Mucosa of descending colon (tissue), 3 donors: ENCODE measurements at regions not wholly inside any gene's neighbourhood (a gene's known extent, or its start where the extent isn't known, plus 50 kb on each side); places are given as distances from the start of the nearest gene placed in this dataset.
A peak's percentile ranks its signal among the peaks of the same experiment; 100 is the strongest.
"Not testable (repeated sequence)": the region's sequence is repeated elsewhere in the genome, so short reads cannot be mapped to it uniquely, and the experiment has no call there.

ENCODE experiments used
- ATAC-seq: fragments of 200-7000 bp; cut with Tn5 transposase; one replicate; pipeline ENCODE4 v1.9.1; 2020; ENCODE audit warnings: mild to moderate bottlenecking, moderate library complexity
- DNase-seq, 3 donors: peaks; one replicate each; pipeline ENCODE4 v3.0.0-alpha.2; 2020
- H3K36me3 ChIP-seq: fragments of 200-600 bp; one replicate; pipeline ENCODE4 v1.8.0; 2021; ENCODE audit warnings: low read depth, mild to moderate bottlenecking
- H3K4me1 ChIP-seq: fragments of 200-600 bp; one replicate; pipeline ENCODE4 v1.8.0; 2021; ENCODE audit warnings: low read depth, mild to moderate bottlenecking
- H3K4me3 ChIP-seq: fragments of 200-600 bp; one replicate; pipeline ENCODE4 v1.8.0; 2021; ENCODE audit warnings: mild to moderate bottlenecking
- H3K9me3 ChIP-seq: fragments of 200-600 bp; one replicate; pipeline ENCODE4 v1.8.0; 2021; ENCODE audit warnings: mild to moderate bottlenecking
- intact Hi-C, 2 donors: fragments of 100-400 bp; cut with DNase I in 1 of 2; cut with micrococcal nuclease in 1 of 2; formaldehyde crosslinking; loops; one replicate each; pipeline versions ENCODE4 v1.11.0 to v1.11.1; 2022; cut with DNase I, micrococcal nuclease
- donor health status: DM: no; HTN: no; CAD: no; lungs with moderate emphysema.
- donor health status: DM: no; HTN: no; CAD: no.
- donor health status: DM: no; HTN: yes; CAD: no.

- intact Hi-C loops, H3K36me3 ChIP-seq, DNase-seq, H3K4me3 ChIP-seq, H3K9me3 ChIP-seq, H3K4me1 ChIP-seq, ATAC-seq: not testable (repeated sequence)
These were observed 82.7 kb downstream of the TFRC start for GRCh38 chr3:195999176-195999575.

- intact Hi-C loops, H3K4me1 ChIP-seq, ATAC-seq, H3K9me3 ChIP-seq, H3K4me3 ChIP-seq, H3K36me3 ChIP-seq, DNase-seq: not testable (repeated sequence)
These were observed 85.6 kb downstream of the TFRC start for GRCh38 chr3:195996314-195996713.

- H3K9me3 ChIP-seq, ATAC-seq, H3K4me1 ChIP-seq, H3K4me3 ChIP-seq, intact Hi-C loops, H3K36me3 ChIP-seq: not testable (repeated sequence)
- peak; percentile 36 to 81 (median 63) for DNase-seq
These were observed 86.0 kb upstream of the TNK2 start for GRCh38 chr3:195994343-195994742.

GRCh38 chr3:195993671-195994070, 85.3 kb upstream of the TNK2 start:
- ATAC-seq, H3K4me1 ChIP-seq, H3K4me3 ChIP-seq, DNase-seq, intact Hi-C loops, H3K9me3 ChIP-seq, H3K36me3 ChIP-seq: not testable (repeated sequence)

GRCh38 chr3:195992956-195993595, 84.7 kb upstream of the TNK2 start:
- intact Hi-C loops, H3K4me1 ChIP-seq, ATAC-seq, H3K4me3 ChIP-seq, H3K36me3 ChIP-seq, H3K9me3 ChIP-seq: not testable (repeated sequence)
- peak in 1 of 3 donors; percentile 49 for DNase-seq

- H3K9me3 ChIP-seq, H3K4me1 ChIP-seq, intact Hi-C loops, H3K36me3 ChIP-seq, ATAC-seq, DNase-seq, H3K4me3 ChIP-seq: not testable (repeated sequence)
These were observed 83.6 kb upstream of the TNK2 start for GRCh38 chr3:195991986-195992385.

- H3K4me1 ChIP-seq, DNase-seq, H3K9me3 ChIP-seq, ATAC-seq, intact Hi-C loops, H3K36me3 ChIP-seq, H3K4me3 ChIP-seq: not testable (repeated sequence)
These were observed 82.9 kb upstream of the TNK2 start for GRCh38 chr3:195991243-195991642.

GRCh38 chr3:195990841-195991174, 82.5 kb upstream of the TNK2 start:
- DNase-seq, intact Hi-C loops, H3K9me3 ChIP-seq, H3K4me1 ChIP-seq, ATAC-seq, H3K36me3 ChIP-seq: not testable (repeated sequence)
- peak overlapping the region; percentile 74 for H3K4me3 ChIP-seq

- H3K4me1 ChIP-seq, H3K9me3 ChIP-seq, intact Hi-C loops, H3K36me3 ChIP-seq: not testable (repeated sequence)
- peak; percentile 90 to 96 (median 94) for DNase-seq
- H3K4me3 ChIP-seq = peak overlapping the region; percentile 74
- peak; percentile 97 for ATAC-seq
These were observed 81.8 kb upstream of the TNK2 start for GRCh38 chr3:195989921-195990840.

GRCh38 chr3:195989197-195989920, 81.0 kb upstream of the TNK2 start:
- peak overlapping the region; percentile 74 for H3K4me3 ChIP-seq
- H3K4me1 ChIP-seq, H3K36me3 ChIP-seq, intact Hi-C loops, H3K9me3 ChIP-seq: not testable (repeated sequence)
- DNase-seq (peak; percentile 46 to 80 (median 79)), ATAC-seq (peak; percentile 86)

GRCh38 chr3:195988764-195989163, 80.4 kb upstream of the TNK2 start:
- H3K36me3 ChIP-seq, intact Hi-C loops, H3K4me1 ChIP-seq, DNase-seq, H3K4me3 ChIP-seq, ATAC-seq, H3K9me3 ChIP-seq: not testable (repeated sequence)

GRCh38 chr3:195987001-195987400, 78.7 kb upstream of the TNK2 start:
- H3K9me3 ChIP-seq, DNase-seq, H3K36me3 ChIP-seq, H3K4me1 ChIP-seq, intact Hi-C loops, H3K4me3 ChIP-seq, ATAC-seq: not testable (repeated sequence)

GRCh38 chr3:195986576-195986975, 78.2 kb upstream of the TNK2 start:
- intact Hi-C loops, H3K36me3 ChIP-seq, H3K4me3 ChIP-seq, H3K4me1 ChIP-seq, DNase-seq, ATAC-seq, H3K9me3 ChIP-seq: not testable (repeated sequence)

- DNase-seq, H3K4me3 ChIP-seq, H3K4me1 ChIP-seq, ATAC-seq, H3K9me3 ChIP-seq, intact Hi-C loops, H3K36me3 ChIP-seq: not testable (repeated sequence)
These were observed 77.1 kb upstream of the TNK2 start for GRCh38 chr3:195985348-195985920.
